ENCODE measurements at regions not wholly inside any gene's neighbourhood (a gene's known extent, or its start where the extent isn't known, plus 50 kb on each side); places are given as distances from the start of the nearest gene placed in this dataset.
"Not testable (repeated sequence)": the region's sequence is repeated elsewhere in the genome, so short reads cannot be mapped to it uniquely, and the experiment has no call there.

GRCh38 chr6:168994956-168995355 is 258.7 kb downstream of the THBS2 start:
- ATAC-seq (replicated peaks; ENCODE audit: extremely low read depth, poor library complexity, severe bottlenecking) = no peak
- H3K27me3 Mint-ChIP-seq = no peaks in the 10 kb centered on the region

DNA sequence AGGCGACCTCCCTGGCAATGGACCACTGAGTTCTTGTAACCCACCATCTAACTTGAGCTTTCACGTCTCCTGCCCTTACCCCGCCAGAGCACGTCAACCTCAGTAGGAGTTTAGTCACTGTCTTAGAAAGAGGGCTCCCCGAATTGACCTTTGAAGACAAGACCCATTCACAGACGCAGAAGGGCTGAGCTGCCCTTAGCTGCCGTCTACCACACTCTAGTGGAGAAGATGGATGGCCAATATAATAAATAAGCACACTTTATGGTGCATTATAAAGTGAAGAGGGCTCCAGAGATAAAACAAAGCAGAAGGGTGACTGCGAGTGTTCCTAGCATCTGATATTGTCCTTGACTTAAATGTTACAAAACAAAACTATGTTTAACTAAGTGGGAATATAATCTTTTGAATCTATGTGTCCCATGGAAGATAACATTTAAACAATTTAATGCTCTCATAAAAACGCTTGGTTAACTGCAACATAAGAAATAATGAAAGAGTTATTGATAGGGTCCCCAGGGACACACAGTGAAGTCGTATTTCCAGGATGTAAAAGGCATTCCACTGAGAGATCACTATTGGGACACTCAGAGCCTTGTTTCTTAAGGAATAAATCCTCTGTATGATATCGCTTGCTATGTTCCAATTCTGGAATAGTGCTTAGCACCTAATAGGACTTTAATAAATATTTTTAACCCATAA is 261.1 kb downstream of the THBS2 start:
- DNase-seq (ENCODE audit: low spot score in 2 of 2) = no peak
- ATAC-seq (replicated peaks; ENCODE audit: extremely low read depth, poor library complexity, severe bottlenecking) = no peak
- H3K27me3 Mint-ChIP-seq = no peaks in the 10 kb centered on the region

More at GRCh38 chr6:168994956-168995355, 258.7 kb downstream of the THBS2 start:
- DNase-seq (ENCODE audit: low spot score in 2 of 2) = no peak
- Mint-ChIP-seq H3K4me1 (no peaks in the 10 kb centered on the region), H3K4me3 (no peak overlapping the region), H3K9me3 (no peaks in the 10 kb centered on the region), H3K36me3 (ENCODE audit: insufficient read depth) (peaks cover 1% of the 10 kb centered on the region), H3K27ac (ENCODE audit: low read depth) (peak overlapping the region; percentile 8)

GRCh38 chr6:168991695-168992094 is 262.0 kb downstream of the THBS2 start:
- ATAC-seq (replicated peaks; ENCODE audit: extremely low read depth, poor library complexity, severe bottlenecking); DNase-seq (ENCODE audit: low spot score in 2 of 2): not testable (repeated sequence)

More for the DNA sequence above, 261.1 kb downstream of the THBS2 start:
- peaks cover 1% of the 10 kb centered on the region for H3K36me3 Mint-ChIP-seq (ENCODE audit: insufficient read depth)
- H3K4me1 Mint-ChIP-seq = no peaks in the 10 kb centered on the region
- no peaks in the 10 kb centered on the region for H3K9me3 Mint-ChIP-seq
- H3K4me3 Mint-ChIP-seq = no peak overlapping the region
- no peak overlapping the region for H3K27ac Mint-ChIP-seq (ENCODE audit: low read depth)

GRCh38 chr6:168990019-168990751 is 263.5 kb downstream of the THBS2 start:
- Mint-ChIP-seq H3K9me3 (no peaks in the 10 kb centered on the region), H3K36me3 (ENCODE audit: insufficient read depth) (peaks cover 1% of the 10 kb centered on the region), H3K27ac (ENCODE audit: low read depth) (no peak overlapping the region), H3K4me1 (no peaks in the 10 kb centered on the region), H3K4me3 (no peak overlapping the region), H3K27me3 (no peaks in the 10 kb centered on the region)
- ATAC-seq (replicated peaks; ENCODE audit: extremely low read depth, poor library complexity, severe bottlenecking) (no peak), DNase-seq (ENCODE audit: low spot score in 2 of 2) (no peak)

More at GRCh38 chr6:168991695-168992094, 262.0 kb downstream of the THBS2 start:
- H3K4me1 Mint-ChIP-seq; H3K9me3 Mint-ChIP-seq; H3K36me3 Mint-ChIP-seq (ENCODE audit: insufficient read depth); H3K4me3 Mint-ChIP-seq; H3K27me3 Mint-ChIP-seq; H3K27ac Mint-ChIP-seq (ENCODE audit: low read depth): not testable (repeated sequence)

DNA sequence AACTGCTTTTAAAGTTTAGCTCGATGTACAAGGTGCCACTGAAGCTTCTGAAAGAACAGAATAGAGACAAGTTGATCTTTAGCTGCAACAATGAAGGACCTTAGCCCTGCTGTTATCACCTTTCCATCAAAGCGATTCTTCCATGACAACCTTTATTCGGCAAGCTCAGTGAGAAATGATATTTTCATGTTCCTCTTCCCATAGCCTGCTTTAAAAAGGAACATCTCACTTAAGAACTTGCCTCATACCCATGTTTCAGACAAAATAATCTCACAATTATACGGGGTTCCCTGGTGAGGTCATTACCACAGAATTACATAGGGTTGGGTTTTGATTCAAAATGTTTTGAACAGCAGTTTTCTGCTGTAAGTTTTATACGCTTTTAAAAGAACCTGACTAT is 264.2 kb downstream of the THBS2 start:
- H3K9me3 Mint-ChIP-seq = no peaks in the 10 kb centered on the region
- no peak overlapping the region for H3K4me3 Mint-ChIP-seq
- H3K27me3 Mint-ChIP-seq = peaks cover 6% of the 10 kb centered on the region
- ATAC-seq (replicated peaks; ENCODE audit: extremely low read depth, poor library complexity, severe bottlenecking) (no peak), DNase-seq (ENCODE audit: low spot score in 2 of 2) (no peak)
- H3K27ac Mint-ChIP-seq (ENCODE audit: low read depth) = no peak overlapping the region
- no peaks in the 10 kb centered on the region for H3K4me1 Mint-ChIP-seq
- peaks cover 1% of the 10 kb centered on the region for H3K36me3 Mint-ChIP-seq (ENCODE audit: insufficient read depth)

GRCh38 chr6:168988801-168989200 is 264.8 kb downstream of the THBS2 start:
- no peaks in the 10 kb centered on the region for H3K4me1 Mint-ChIP-seq
- H3K27me3 Mint-ChIP-seq = peaks cover 12% of the 10 kb centered on the region
- H3K27ac Mint-ChIP-seq (ENCODE audit: low read depth) = no peak overlapping the region
- ATAC-seq (replicated peaks; ENCODE audit: extremely low read depth, poor library complexity, severe bottlenecking) (no peak), DNase-seq (ENCODE audit: low spot score in 2 of 2) (no peak)
- H3K9me3 Mint-ChIP-seq = no peaks in the 10 kb centered on the region
- H3K4me3 Mint-ChIP-seq = no peak overlapping the region
- peaks cover 1% of the 10 kb centered on the region for H3K36me3 Mint-ChIP-seq (ENCODE audit: insufficient read depth)

- Mint-ChIP-seq H3K27ac (ENCODE audit: low read depth) (no peak overlapping the region), H3K4me1 (no peaks in the 10 kb centered on the region), H3K4me3 (no peak overlapping the region), H3K36me3 (ENCODE audit: insufficient read depth) (peaks cover 1% of the 10 kb centered on the region), H3K9me3 (no peaks in the 10 kb centered on the region), H3K27me3 (peaks cover 17% of the 10 kb centered on the region)
- DNase-seq (ENCODE audit: low spot score in 2 of 2) (no peak), ATAC-seq (replicated peaks; ENCODE audit: extremely low read depth, poor library complexity, severe bottlenecking) (no peak)
Measured at GRCh38 chr6:168988280-168988679, 265.4 kb downstream of the THBS2 start.

DNA sequence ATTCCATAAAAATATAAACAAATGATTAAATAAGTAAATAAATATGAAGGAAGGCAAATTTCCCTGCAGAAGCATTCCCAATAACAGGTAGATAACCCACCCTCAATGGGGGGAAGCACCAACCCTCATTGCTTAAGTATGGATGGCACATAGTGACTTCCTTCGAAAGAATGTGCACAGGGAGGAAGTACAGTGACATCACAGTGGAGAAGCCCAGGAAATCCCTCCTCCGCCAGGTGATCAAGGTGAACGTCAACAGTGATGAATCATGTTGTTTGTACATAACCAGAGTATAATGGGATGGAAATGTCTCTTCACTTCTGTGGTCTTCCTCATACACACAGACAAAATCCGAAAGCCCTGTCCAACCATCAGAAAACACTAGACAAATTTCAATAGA is 267.9 kb downstream of the THBS2 start:
- H3K9me3 Mint-ChIP-seq = peaks cover 9% of the 10 kb centered on the region
- H3K4me3 Mint-ChIP-seq = no peak overlapping the region
- ATAC-seq (replicated peaks; ENCODE audit: extremely low read depth, poor library complexity, severe bottlenecking) (no peak), DNase-seq (ENCODE audit: low spot score in 2 of 2) (no peak)
- no peaks in the 10 kb centered on the region for H3K36me3 Mint-ChIP-seq (ENCODE audit: insufficient read depth)
- H3K27me3 Mint-ChIP-seq = peaks cover 43% of the 10 kb centered on the region
- H3K4me1 Mint-ChIP-seq = no peaks in the 10 kb centered on the region
- no peak overlapping the region for H3K27ac Mint-ChIP-seq (ENCODE audit: low read depth)

- H3K36me3 Mint-ChIP-seq (ENCODE audit: insufficient read depth) = no peaks in the 10 kb centered on the region
- no peak overlapping the region for H3K27ac Mint-ChIP-seq (ENCODE audit: low read depth)
- H3K4me1 Mint-ChIP-seq = no peaks in the 10 kb centered on the region
- DNase-seq (ENCODE audit: low spot score in 2 of 2) = no peak
- no peak for ATAC-seq (replicated peaks; ENCODE audit: extremely low read depth, poor library complexity, severe bottlenecking)
- H3K4me3 Mint-ChIP-seq = no peak overlapping the region
- peaks cover 54% of the 10 kb centered on the region for H3K27me3 Mint-ChIP-seq
- peaks cover 13% of the 10 kb centered on the region for H3K9me3 Mint-ChIP-seq
Measured at GRCh38 chr6:168983925-168984324, 269.7 kb downstream of the THBS2 start.

GRCh38 chr6:168981187-168981586 is 272.5 kb downstream of the THBS2 start:
- Mint-ChIP-seq H3K4me3 (no peak overlapping the region), H3K4me1 (no peaks in the 10 kb centered on the region), H3K27me3 (peaks cover 54% of the 10 kb centered on the region), H3K36me3 (ENCODE audit: insufficient read depth) (no peaks in the 10 kb centered on the region), H3K9me3 (peaks cover 13% of the 10 kb centered on the region), H3K27ac (ENCODE audit: low read depth) (no peak overlapping the region)
- no peak for ATAC-seq (replicated peaks; ENCODE audit: extremely low read depth, poor library complexity, severe bottlenecking)
- DNase-seq (ENCODE audit: low spot score in 2 of 2) = no peak

DNA sequence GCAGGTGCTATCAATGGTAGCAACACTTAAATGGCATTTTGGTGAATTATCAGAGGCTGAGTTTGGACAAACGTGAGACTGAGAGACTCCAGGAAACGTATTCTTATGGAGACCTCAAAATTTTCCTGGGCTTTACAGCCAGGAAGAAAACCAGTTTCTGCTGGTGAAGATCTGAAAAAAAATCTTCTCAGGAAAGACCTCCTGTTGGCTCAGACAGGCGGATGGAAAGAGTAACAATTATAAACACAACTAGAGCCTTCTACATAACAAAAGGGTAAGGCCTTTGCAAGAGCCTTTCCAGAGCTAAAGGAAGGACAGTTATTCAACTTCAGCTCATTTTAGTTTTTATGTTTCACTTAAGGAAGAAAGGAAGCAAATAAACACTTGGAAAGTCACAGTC is 274.4 kb downstream of the THBS2 start:
- Mint-ChIP-seq H3K4me1 (no peaks in the 10 kb centered on the region), H3K27ac (ENCODE audit: low read depth) (no peak overlapping the region), H3K4me3 (no peak overlapping the region), H3K27me3 (peaks cover 46% of the 10 kb centered on the region), H3K9me3 (peaks cover 13% of the 10 kb centered on the region), H3K36me3 (ENCODE audit: insufficient read depth) (no peaks in the 10 kb centered on the region)
- ATAC-seq (replicated peaks; ENCODE audit: extremely low read depth, poor library complexity, severe bottlenecking) (no peak), DNase-seq (ENCODE audit: low spot score in 2 of 2) (no peak)

- no peak overlapping the region for H3K27ac Mint-ChIP-seq (ENCODE audit: low read depth)
- DNase-seq (ENCODE audit: low spot score in 2 of 2) = no peak
- peaks cover 2% of the 10 kb centered on the region for H3K36me3 Mint-ChIP-seq (ENCODE audit: insufficient read depth)
- ATAC-seq (replicated peaks; ENCODE audit: extremely low read depth, poor library complexity, severe bottlenecking) = no peak
- H3K4me1 Mint-ChIP-seq = peaks cover 4% of the 10 kb centered on the region
- no peaks in the 10 kb centered on the region for H3K27me3 Mint-ChIP-seq
- H3K4me3 Mint-ChIP-seq = no peak overlapping the region
- H3K9me3 Mint-ChIP-seq = no peaks in the 10 kb centered on the region
Measured at GRCh38 chr6:168972128-168972527, 281.5 kb downstream of the THBS2 start.

- no peak overlapping the region for H3K27ac Mint-ChIP-seq (ENCODE audit: low read depth)
- peaks cover 4% of the 10 kb centered on the region for H3K4me1 Mint-ChIP-seq
- H3K36me3 Mint-ChIP-seq (ENCODE audit: insufficient read depth) = peaks cover 2% of the 10 kb centered on the region
- H3K4me3 Mint-ChIP-seq = no peak overlapping the region
- DNase-seq (ENCODE audit: low spot score in 2 of 2) (no peak), ATAC-seq (replicated peaks; ENCODE audit: extremely low read depth, poor library complexity, severe bottlenecking) (no peak)
- H3K9me3 Mint-ChIP-seq = no peaks in the 10 kb centered on the region
- H3K27me3 Mint-ChIP-seq = no peaks in the 10 kb centered on the region
Measured at GRCh38 chr6:168971549-168971948, 282.1 kb downstream of the THBS2 start.

Data from central memory CD8-positive, alpha-beta T cell (primary cell).